Right forelimb (tissue), 1 donor: ENCODE measurements at regions not wholly inside any gene's neighbourhood (a gene's known extent, or its start where the extent isn't known, plus 50 kb on each side); places are given as distances from the start of the nearest gene placed in this dataset.

Experiments
- DNase-seq: peaks from one replicate; pipeline ENCODE4 v3.0.0-alpha.2; 2018

DNA sequence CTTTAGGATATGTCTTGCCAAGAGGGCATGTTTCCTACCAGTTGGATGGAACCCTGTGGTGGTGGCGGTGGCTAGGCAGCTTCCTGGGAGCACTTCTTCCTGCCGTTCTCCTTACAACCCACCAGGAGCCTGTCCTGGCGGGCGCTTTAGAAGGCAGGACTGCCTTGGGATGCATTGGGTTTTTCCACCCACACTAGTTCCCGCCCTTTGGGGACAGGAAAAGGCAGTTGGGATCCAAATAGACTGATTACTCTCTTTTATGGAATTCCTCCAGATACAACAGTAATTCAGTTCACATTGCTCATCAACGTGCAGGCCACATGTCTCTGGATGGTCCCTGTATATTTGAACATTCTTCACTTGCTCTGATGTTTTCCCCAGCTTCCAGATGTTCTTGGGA, 305.7 kb upstream of the SSTR1 start:
- peak; percentile 59 for DNase-seq

DNA sequence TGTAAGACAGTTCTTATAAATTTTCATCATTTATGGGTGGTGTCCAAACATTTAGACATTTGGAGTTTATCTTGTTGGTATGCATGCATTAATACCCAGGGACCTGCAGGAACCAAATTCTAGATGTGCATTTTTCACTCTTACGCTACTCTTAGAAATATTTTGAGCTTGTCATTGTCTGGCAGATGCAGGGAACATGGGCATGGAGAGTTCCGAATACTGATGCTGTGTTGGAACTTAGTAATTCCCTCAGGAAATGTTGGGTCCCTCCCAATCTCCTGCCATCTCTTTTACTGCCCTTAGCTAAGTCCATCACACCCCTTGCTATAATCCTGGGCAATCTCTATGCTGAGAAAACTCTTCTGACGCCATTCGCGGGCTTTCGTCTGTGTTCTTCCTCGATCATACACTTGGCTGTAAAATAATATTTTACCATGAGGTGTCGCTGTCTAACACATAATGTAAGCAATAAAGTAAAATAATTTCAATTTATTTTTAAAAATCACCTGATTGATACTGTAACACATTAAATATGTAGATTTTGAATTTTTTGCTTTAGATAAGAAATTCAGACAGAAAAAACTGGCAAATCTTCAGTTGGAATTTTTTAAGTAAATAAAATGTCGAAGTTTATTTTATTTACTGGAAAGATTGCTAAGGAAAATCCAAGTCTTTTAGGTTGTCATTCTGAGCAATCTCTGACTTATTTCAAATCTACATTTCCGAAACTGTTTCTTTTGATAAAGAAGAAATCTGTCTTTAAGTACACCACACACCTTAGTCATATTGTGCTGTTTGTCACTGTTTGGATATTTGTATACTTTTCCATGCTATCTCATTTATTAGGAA, 304.1 kb upstream of the SSTR1 start:
- no peak for DNase-seq

DNA sequence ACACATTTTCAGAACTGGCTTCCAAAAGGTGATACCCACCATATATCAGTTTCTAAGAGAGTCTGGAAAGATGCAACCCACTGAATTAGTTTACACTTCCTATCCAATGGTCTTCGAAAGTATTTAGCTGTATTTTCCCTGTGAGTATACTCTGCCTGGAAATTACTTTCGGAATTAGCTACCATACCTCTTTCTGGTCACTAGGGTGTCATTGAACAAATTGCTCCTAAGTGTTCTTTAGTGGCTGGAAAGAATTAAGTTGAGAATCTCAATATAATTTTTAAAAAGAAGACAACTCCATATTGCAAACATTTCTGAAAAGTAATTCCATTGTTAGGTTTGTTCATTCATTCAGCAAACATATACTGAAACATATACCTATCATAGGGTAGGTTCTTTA, 283.1 kb upstream of the SSTR1 start:
- no peak for DNase-seq

DNA sequence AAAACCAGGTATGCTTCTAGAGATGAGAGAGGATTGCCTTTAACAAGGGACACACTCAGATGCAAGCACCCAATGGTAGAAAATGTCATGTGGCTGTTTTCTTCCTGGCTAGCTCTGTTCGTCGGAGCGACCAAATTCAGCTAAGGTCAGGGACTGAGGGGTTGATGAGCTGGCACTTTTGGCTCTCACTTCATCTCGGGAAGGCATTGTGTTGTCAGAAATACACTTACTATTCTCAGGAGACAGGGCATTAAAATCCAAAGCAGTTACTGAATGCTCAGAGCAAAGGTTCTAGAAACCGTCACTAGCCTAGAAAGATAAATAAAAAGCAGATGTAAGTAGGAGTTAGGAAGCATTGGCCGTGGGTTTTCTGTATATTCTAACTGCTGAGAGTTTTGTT, 275.7 kb upstream of the SSTR1 start:
- DNase-seq = no peak

DNA sequence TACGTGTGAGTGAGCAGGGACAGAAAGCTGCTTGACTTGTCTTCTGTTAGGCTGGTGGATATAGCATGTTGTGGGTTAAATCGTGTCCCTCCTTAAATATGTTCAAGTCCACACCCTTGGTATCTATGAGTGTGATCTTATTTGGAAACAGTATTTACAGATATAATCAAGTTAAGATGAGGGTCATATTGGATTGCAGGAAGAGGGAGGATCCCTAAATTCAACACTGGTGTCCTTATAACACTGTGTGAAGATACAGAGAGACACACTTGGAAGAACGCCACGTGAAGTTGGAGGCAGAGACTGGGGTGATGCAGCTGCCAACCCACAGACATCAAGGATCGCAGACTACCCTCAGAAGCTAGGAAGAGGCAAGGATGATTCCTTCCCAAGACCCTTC, 275.2 kb upstream of the SSTR1 start:
- DNase-seq = no peak

DNA sequence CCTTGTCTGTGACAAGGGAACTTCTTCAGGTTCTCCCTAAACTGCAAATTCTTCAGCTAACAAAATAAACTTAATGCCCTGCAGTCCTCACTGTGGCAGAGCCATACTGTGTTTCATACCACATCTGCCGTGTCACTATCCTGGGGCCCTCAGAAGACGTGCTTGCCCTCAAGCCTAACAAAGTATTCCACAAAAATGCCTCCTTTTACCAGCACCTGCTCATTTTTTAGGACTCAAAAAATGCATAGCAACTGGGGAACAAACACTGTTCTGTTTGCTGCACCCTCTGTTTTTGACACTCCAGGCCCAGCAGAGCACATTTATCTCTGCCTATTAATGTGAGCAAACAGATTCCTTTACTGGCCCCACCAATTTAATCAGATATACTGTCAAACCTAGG, 270.7 kb upstream of the SSTR1 start:
- no peak for DNase-seq

DNA sequence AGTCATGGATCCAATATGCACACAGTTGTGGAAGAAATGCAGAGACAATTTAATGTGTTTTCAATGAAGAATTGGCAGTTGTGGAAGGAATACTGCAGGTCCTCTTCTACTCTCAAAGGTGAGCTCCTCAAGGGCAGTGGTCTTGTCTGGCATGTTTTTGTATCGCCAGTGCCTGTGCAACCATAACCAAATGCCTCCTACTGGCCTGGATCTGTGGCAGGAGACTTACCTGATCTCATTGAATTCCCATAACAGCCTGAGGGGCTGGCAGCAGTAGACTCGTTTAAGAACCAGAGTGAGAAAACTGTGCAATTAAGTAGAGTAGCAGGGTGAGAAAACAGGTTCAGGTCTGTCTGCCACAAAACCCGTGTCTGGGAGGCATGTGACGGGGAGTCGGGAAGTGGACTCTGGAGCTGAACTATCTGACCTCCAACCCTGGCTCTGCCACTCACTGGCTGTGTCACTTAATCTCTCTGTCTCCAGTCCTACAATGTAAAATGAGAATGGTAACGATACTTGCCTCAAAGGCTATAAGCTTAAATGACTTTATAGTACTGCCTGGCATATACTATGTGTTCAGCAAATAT, 268.2 kb upstream of the SSTR1 start:
- no peak for DNase-seq

DNA sequence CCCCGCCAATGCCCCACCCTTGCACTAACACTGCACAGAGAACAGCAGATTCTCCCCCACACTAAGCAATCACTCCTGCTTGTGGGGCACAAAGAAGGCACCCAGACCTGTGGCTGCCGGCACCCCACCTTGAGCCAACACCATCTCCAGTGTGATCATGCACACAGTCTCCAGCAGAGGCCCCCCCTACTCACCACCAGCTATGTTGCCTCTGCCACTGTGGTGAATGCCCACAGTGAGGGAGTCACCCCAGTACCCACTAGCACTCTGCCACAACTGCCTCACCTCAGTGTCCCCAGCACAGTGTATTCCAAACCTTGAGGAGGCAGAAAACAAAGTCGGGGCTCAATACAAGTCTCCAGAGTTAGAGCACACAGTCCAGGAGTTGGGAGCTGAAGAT, 261.7 kb upstream of the SSTR1 start:
- no peak for DNase-seq

DNA sequence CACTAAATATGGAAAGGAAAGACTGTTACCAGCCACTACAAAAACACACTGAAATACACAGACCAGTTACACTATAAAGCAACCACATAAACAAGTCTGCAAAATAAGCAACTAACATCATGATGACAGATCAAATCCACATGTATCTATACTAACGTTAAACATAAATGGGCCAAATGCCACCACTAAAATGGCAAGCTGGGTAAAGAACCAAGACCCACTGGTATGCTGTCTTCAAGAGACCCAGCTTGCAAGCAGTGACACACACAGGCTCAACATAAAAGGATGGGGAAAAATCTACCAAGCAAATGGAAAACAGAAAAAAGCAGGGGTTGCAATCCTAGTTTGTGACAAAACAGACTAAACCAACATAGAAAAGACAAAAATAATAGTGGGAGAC, 260.9 kb upstream of the SSTR1 start:
- DNase-seq = no peak

DNA sequence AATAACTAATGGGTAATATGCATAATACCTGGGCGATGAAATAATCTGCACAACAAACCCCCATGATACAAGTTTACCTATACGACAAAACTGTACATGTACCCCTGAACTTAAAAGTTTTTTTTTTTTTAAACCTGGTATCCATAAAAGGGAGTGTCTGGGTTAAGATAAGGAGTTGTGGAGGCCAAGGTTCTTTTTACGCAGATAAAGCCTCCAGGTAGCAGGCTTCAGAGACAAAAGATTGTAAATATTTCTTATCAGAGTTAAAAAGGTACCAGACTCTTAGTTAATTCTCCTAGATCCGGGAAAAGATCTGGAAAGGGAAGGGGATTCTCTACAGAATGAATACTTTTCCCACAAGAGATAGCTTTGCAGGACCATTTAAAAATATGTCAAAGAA, 259.4 kb upstream of the SSTR1 start:
- DNase-seq = no peak

DNA sequence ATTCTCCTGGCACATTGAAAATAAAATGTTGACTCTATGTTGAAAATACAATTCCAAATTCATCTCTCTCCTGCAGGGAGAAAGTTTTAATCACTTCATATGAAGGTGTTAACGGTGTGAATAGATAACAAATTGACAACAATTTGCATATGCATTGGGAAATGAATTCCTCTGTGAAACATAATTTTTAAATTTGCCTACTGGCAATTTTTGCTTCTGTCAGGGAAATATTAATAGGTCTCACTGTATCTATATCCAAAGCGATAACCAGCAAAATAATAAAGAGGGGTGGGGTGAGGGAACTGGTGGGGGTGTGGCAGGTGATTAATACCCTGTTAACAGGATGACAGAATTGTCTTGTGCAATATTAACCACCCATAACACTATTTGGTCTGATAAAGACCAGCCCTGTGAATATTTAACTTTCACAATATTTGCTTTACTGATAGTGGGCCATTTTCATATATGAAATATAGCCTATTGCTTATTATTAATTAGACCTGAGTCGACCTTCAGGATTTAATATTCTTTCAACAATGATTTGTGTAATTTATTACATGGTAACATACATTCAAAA, 239.0 kb upstream of the SSTR1 start:
- no peak for DNase-seq

DNA sequence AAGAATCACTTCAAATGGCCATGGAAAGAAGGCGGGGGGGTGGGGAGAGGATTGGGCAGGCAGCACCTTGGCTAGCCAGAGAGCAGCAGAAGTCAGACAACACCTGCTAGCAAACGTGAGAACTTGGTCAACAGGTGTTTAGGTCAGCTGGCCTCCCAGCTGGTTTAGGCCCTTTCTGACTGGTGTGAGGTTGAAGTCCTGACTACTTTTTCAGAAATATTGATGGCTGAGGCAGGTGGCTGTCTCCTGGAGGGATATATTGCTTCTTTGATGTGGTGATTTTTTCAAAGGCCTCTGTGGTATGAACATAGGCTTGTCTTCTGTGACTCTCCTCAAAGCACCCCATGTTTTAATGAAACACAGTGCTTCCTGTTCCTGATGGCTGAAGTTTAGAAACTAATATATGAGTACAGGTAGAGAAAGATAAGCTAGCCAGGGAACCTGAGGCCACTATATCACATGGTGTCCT, 238.2 kb upstream of the SSTR1 start:
- DNase-seq = no peak

DNA sequence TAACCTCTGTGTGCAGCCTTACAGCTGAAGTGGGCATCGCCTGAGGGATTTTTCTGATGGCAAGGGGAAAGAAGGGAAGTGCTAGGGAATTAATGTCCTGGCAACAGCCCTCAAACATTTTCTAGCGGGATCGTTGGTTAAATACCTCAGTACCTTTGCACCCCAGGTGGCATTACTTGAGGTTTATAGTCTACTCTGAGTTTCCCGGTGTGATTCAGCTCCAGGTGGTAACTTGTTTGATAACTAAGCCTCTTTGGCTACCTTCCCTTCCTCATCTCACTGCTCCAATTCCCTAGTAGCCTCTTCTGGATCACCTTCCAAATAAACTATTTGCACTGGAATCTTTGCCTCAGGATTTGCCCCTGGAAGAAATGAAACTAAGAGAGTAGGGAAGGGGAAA, 237.0 kb upstream of the SSTR1 start:
- no peak for DNase-seq

DNA sequence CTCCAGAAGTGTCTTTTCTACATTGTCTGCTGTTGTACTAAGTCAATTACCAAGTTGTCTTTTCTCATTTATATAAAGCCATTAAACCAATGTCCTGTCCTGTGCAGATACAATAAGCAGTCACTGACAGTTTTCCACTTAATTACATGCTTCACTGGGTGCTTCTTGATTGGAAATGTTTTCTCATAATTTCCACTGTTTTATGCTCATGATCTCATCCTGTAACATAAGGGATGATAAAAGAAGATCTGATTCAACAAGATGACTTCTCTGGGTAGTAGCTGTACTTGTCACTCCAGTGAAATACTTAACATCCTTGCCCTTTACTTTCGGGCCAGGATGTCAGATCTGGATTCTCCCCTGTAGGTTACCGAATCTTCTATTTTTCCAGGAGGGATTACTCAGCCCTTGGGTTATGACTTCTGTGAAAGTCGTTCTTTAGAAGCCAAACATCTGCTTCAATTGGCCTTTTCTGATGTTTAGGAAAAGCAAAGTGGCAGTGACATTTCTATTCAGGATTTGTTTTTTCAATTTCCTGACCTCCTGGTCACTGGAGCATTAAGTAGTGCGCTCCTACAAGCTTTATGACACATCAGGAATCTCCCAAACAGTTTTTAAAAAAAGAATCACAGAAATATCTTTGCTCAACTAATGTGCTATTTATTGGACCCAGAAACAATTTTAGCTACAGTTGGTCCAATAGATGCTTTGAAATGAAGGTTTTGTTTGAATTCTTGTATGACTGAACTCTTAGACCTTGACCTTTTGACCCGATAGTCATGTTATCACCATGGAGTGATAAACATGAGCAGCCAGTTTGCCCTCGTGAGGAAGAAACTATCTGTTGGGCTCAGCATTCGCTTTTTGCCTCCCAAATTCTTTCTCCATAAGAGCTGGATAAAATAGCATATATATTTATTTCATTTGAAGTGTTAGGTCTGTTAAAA, 234.5 kb upstream of the SSTR1 start:
- DNase-seq = no peak

DNA sequence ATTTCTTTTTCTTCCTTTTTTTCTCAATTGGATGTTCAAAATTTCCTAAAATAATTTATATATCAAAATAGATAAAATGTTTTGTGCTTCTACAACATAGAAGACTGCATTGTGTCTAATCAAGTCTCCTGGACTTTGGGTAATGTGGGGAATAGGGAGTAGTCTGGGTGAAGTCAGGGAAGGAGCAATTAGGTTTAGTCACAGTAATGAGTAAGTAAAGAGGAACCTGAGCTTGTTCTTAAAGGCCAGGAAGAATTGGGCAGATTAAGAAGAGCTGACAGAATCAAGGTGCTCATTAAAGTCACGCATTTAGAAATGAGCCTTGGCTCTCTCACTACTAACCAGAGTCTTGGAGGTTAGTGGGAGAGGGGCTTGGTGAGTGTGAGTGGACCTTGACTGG, 233.3 kb upstream of the SSTR1 start:
- DNase-seq = no peak

DNA sequence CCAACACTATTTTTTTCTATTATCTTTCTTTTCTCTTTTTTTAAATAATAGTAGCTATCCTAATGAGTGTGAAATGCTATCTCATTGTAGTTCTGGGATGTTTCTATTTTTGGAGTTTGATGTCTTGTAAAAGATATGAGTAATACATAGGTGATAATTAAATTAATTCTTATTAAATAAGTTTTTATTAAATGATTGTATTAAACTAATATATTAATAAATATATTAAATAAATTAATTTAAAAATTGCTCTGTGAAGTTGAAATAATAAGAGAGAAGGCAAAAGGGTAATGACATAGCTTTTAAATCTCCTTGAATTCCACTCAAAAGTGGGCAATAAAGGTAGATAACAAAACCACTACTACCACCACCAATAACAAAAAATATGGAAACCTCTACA, 230.2 kb upstream of the SSTR1 start:
- no peak for DNase-seq

DNA sequence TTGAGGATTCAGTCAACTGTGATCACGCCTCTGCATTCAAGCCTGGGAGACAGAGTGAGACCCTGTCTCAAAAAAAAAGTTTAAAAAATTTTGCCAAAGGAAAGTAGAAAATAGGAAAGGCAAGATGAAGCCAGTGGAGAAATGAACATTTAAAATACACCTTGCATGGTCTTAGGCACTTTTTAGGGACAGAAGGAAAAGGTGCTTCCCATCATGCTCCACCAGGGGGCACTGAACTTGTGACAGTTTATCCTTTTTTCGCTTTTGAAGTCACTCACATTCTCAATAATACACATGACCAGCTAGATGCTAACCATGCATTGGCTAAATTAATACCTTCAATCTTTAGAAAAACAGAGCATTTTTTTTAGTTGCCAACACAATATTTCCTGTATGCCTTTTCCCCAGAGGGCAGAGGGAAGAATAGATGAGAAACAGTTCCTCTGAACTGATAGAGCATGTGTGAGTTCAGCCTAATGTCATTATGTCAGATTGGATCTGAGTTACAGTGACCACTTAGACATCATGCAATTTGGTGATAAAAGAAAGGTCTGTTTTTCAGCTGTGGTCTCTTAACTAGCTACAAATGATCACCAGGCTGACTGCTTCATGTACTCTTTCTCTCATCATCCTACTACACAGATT, 221.8 kb upstream of the SSTR1 start:
- DNase-seq = no peak

DNA sequence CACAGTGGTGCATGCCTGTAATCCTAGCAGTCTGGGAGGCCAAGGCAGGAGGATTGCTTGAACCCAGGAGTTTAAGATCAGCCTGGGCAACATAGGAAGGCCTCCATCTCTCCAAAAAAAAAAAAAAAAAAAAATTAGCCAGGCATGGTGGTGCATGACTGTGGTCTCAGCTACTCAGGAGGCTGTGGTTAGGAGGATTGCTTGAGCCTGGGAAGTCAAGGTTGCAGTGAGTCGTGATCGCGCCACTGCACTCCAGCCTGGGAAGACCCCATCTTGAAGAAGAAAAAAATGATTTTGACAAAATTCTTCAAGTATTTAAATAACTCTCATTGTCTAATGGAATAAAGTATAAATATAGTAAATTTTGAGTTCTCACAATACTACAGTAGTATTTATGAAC, 219.2 kb upstream of the SSTR1 start:
- no peak for DNase-seq

DNA sequence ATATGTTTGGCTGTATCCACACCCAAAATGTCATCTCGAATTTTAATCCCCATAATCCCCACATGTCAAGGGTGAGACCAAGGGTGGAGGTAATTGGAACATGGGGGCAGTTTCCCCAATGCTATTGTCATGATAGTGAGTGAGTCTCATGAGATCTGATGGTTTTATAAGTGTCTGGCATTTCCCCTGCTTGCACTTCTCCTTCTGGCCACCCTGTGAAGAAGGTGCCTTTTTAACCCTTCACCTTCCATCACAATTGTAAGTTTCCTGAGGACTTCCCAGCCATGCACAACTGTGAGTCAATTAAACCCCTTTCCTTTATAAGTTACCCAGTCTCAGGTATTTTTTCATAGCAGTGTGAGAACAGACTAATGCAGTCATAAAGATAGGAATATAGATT, 216.7 kb upstream of the SSTR1 start:
- no peak for DNase-seq

DNA sequence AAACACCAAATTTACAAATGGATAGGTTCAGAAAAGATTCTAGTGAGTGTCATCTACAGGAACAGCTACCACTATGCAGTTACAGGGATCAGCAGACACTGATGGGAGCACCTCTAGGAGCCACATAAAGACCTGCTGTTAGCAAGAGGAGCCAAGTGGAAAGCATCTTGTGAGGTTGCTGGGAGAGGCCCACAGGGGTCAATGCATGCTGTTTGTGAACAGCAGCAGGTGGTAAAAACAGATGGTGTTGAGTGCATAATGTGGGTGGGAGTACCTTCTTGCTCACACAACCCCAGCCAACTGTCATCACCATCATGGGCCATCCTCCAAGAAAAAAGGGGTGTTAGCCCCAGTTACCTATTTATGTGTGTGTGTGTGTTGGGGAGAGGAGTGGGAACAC, 215.2 kb upstream of the SSTR1 start:
- no peak for DNase-seq

DNA sequence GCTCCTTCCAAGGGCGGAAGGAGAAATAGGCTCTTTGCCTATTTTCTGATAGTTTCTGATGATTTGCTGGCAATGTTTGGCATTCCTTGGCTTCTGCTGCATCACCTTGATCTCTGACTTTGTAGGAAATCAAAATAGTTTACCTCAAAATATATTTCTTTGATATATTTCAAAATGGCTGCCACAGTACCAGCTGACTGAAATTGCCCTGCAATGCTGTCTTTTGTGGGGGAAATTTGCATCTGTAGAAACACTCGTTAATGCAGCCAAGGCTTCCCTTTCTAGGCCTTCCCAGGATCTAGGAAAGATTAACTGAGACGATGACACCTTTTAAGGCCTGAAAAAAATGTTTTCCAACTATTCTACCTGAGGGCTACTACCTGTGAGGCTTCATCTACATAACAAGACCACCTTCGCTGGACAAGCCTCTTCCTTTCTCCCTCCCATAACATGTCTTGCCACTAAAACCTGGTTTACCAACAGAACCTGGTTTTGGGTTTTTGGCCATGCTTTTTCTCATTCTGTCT, 212.8 kb upstream of the SSTR1 start:
- DNase-seq = no peak

DNA sequence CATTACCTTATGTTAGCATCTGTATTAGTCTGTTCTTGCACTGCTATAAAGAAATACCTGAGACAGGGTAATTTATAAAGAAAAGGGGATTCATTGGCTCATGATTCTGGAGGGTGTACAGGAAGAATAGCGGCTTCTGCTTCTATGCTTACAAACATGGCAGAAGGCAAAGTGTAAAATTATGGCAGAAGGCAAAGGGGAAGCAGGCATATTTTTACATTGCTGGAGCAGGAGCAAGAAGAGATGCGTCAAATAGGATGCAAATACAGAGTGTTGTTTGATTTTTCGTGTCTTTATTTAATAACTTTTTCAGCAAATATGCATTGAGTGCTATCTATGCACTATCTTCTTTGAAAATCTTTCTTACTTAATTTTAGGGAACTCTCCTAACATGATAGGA, 210.7 kb upstream of the SSTR1 start:
- no peak for DNase-seq

DNA sequence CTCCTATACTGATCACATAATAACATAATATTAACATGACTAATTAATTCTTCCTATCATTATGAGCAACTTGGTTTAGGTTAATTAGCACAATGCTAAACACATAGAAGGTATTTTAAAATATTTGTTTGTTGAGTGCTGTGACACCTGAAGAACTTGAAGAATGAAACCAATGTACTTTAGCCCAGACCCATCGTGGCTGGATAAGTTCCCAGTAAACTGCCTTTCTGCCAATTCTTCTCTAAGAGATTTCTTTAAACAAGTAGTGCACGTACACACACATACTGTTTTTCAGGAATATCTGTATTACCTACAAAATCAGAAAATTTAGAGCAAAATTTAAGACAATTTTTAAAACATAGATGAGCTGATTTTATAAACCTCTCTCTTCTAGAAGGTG, 207.4 kb upstream of the SSTR1 start:
- no peak for DNase-seq
